ENCODE measurements at regions not wholly inside any gene's neighbourhood (a gene's known extent, or its start where the extent isn't known, plus 50 kb on each side); places are given as distances from the start of the nearest gene placed in this dataset.

- TF ChIP-seq, protein P1, sequence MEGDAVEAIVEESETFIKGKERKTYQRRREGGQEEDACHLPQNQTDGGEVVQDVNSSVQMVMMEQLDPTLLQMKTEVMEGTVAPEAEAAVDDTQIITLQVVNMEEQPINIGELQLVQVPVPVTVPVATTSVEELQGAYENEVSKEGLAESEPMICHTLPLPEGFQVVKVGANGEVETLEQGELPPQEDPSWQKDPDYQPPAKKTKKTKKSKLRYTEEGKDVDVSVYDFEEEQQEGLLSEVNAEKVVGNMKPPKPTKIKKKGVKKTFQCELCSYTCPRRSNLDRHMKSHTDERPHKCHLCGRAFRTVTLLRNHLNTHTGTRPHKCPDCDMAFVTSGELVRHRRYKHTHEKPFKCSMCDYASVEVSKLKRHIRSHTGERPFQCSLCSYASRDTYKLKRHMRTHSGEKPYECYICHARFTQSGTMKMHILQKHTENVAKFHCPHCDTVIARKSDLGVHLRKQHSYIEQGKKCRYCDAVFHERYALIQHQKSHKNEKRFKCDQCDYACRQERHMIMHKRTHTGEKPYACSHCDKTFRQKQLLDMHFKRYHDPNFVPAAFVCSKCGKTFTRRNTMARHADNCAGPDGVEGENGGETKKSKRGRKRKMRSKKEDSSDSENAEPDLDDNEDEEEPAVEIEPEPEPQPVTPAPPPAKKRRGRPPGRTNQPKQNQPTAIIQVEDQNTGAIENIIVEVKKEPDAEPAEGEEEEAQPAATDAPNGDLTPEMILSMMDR (IDR thresholded peaks at IDR 0.05): no peak
- Histone ChIP-seq H3K4me3 (no peak overlapping the region), H3K9me3 (no peaks in the 10 kb centered on the region), H3K27me3 (no peaks in the 10 kb centered on the region), H3K27ac (no peak overlapping the region), H3K4me1 (no peaks in the 10 kb centered on the region), H3K36me3 (no peaks in the 10 kb centered on the region)
- no peak for DNase-seq (ENCODE audit: low spot score)
Observed at GRCh38 chr17:79407385-79407784, 203.5 kb downstream of the RBFOX3 start.

- Histone ChIP-seq H3K27ac (no peak overlapping the region), H3K27me3 (peaks cover 0 to 4% of the 10 kb centered on the region in 2 donors), H3K4me3 (no peak overlapping the region), H3K4me1 (no peaks in the 10 kb centered on the region), H3K36me3 (no peaks in the 10 kb centered on the region), H3K9me3 (no peaks in the 10 kb centered on the region)
- DNase-seq (ENCODE audit: low spot score): no peak
- TF ChIP-seq, protein P1 (IDR thresholded peaks at IDR 0.05): no peak
Observed at GRCh38 chr17:79406316-79406715, 204.5 kb downstream of the RBFOX3 start.

- no peak for DNase-seq (ENCODE audit: low spot score)
- H3K4me1 ChIP-seq: peaks cover 0 to 2% of the 10 kb centered on the region in 2 donors
- H3K27ac ChIP-seq: no peak overlapping the region
- no peaks in the 10 kb centered on the region for H3K9me3 ChIP-seq
- TF ChIP-seq, protein P1 (IDR thresholded peaks at IDR 0.05): no peak
- H3K27me3 ChIP-seq: peaks cover 1 to 5% of the 10 kb centered on the region in 2 donors
- H3K36me3 ChIP-seq: no peaks in the 10 kb centered on the region
- no peak overlapping the region for H3K4me3 ChIP-seq
Observed at GRCh38 chr17:79405823-79406222, 205.0 kb downstream of the RBFOX3 start.

DNA sequence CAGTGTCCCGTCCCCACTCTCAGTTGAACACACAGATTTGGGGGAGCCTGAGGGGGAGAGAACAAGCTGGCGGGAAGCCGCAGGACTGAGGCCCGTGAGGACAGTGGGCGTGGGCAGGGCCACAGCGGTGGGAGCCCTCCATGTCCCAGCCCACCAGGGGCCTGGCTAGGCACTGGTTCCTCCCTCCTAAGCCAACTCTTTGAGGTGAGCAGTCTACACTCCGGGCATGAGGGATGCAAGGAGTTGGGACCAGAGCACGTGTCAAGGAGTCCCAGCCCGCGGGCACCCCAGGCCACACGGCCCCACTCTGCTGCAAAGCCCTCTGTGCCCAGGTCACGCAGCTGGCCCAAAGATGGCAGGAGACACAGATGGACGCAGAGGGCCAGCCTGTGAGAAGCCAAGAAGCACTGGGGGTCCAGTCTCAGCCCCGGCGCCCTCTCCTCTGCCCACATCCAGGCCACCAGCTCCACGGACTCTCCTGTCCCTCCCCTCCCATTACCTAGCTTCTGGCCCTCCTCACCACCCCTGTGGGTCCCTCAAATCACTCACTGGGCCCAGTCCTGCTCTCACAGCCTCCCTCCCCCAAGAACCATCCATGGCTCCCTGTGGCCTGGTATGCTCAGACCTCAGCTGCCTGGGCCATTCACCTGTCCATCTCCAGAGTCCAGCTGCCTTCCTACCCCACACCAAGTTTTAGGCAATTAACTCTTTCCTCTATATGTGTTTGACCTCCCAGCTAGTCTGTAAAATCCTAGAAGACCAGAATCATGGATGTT is 206.5 kb downstream of the RBFOX3 start:
- no peak overlapping the region for H3K27ac ChIP-seq
- no peak overlapping the region for H3K4me3 ChIP-seq
- TF ChIP-seq, protein P1 (IDR thresholded peaks at IDR 0.05): no peak
- H3K36me3 ChIP-seq: no peaks in the 10 kb centered on the region
- H3K4me1 ChIP-seq: peaks cover 0 to 6% of the 10 kb centered on the region in 2 donors
- no peak for DNase-seq (ENCODE audit: low spot score)
- H3K9me3 ChIP-seq: no peaks in the 10 kb centered on the region
- H3K27me3 ChIP-seq: peaks cover 6 to 12% of the 10 kb centered on the region in 2 donors

- Histone ChIP-seq H3K27ac (no peak overlapping the region), H3K4me1 (peaks cover 0 to 6% of the 10 kb centered on the region in 2 donors), H3K27me3 (peaks cover 6 to 12% of the 10 kb centered on the region in 2 donors), H3K9me3 (no peaks in the 10 kb centered on the region), H3K4me3 (no peak overlapping the region), H3K36me3 (no peaks in the 10 kb centered on the region)
- DNase-seq (ENCODE audit: low spot score): no peak
- TF ChIP-seq, protein P1 (IDR thresholded peaks at IDR 0.05): no peak
Observed at GRCh38 chr17:79401704-79402674, 208.9 kb downstream of the RBFOX3 start.
